ENCODE measurements at regions not wholly inside any gene's neighbourhood (a gene's known extent, or its start where the extent isn't known, plus 50 kb on each side); places are given as distances from the start of the nearest gene placed in this dataset.

GRCh38 chr12:69061574-69061973, 128.6 kb upstream of the CPM start:
- no peak for TF ChIP-seq CTCF (IDR thresholded peaks at IDR 0.05; ENCODE audit: low read depth, low read length)
- H3K4me3 ChIP-seq (ENCODE audit: low read depth, low read length), result no peak overlapping the region

DNA sequence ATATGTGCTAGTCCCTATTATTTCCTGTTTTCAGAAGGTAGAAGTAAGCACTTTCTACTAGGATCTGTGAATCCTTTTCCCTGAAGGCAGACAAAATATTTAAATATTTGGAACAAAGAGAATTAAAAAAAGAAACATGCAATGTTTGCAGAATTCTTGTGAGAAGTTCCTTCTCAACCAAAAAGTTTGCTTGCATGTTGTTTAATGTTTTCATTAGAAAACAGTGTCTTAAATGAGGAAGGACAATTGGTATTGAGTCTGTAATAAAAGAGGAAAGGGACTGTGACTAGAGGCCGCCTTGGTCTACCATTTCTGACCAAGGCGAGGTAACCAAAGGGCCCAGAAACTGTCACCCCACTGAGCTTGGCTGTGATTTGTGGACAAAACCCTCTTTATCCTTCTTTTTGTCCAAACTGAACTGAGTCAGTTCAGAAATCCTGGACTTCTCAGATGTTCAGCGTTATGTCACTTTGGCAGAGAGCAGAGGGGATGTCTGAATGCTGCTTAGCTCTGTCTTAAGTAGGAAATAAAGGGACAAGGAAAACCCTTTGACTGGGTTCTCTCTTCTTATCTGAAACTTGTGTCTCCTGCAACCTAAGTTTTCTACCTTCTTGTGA, 129.8 kb upstream of the CPM start:
- TF ChIP-seq CTCF (IDR thresholded peaks at IDR 0.05; ENCODE audit: low read depth, low read length), result no peak
- H3K4me3 ChIP-seq (ENCODE audit: low read depth, low read length), result no peak overlapping the region

- no peak for TF ChIP-seq CTCF (IDR thresholded peaks at IDR 0.05; ENCODE audit: low read depth, low read length)
- H3K4me3 ChIP-seq (ENCODE audit: low read depth, low read length), result no peak overlapping the region
Measured at GRCh38 chr12:69064734-69065443, 131.9 kb upstream of the CPM start.

GRCh38 chr12:69065775-69066174, 132.8 kb upstream of the CPM start:
- TF ChIP-seq CTCF (IDR thresholded peaks at IDR 0.05; ENCODE audit: low read depth, low read length), result no peak
- H3K4me3 ChIP-seq (ENCODE audit: low read depth, low read length), result no peak overlapping the region

DNA sequence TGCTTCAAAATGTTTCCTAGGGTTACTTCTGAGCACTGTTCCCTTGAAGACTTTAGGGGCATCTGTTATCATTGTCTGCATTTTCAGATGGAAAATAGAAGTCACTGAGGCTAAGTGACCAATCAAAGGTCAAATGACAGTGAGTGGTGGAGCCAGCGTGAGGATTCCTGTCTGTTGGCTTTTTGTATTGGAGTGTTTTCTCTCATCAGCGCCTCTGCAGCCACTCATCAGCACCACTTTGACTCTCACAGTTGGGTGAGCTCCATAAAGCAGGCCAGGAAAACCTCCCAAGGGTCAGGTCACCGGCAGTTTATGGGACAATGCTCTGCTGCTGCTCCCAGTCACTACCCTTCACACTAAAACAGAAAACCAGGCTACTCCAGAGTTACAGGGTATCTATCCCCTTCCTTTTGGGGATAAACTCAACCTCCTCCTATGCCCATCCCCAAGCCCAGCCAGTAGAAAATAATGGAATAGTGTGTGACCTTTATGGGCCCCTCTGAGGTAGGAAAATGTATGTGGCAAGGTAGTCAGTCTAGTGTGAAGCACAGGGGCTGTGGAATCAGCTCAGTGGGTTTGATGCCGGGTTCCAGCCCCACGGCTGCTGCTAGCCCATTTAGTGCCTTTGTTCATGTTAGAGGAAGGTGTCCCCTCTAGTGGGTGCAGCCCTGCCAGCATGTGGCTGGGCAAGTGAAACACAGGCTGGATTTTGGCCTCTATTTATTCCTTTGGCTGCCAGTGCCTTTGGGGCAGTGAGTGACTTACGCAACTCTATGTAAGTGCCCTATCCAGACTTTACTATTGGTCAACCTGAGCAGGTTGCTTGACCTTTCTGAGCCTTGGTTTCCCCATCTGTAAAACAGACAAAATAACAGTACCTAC, 133.8 kb upstream of the CPM start:
- no peak overlapping the region for H3K4me3 ChIP-seq (ENCODE audit: low read depth, low read length)
- no peak for TF ChIP-seq CTCF (IDR thresholded peaks at IDR 0.05; ENCODE audit: low read depth, low read length)

DNA sequence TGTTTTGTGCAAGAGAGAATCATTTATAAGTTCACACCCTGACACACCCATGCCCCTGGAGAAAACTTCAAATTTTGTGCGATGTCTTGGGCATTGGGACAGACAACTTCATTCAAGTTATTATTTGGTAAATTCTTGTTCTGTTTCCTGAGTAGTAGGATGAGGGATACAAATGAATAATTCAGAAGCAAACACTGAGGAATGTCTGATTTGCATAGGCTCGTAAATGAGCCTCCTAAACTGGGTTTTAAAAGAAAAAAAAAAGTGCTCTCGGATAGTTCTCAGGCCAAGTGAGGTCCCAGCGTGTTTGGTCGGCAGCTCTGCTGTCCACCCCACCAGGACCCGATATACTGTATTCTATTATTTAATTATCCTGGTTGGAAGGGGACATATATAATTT, 134.7 kb upstream of the CPM start:
- TF ChIP-seq CTCF (IDR thresholded peaks at IDR 0.05; ENCODE audit: low read depth, low read length), result no peak

DNA sequence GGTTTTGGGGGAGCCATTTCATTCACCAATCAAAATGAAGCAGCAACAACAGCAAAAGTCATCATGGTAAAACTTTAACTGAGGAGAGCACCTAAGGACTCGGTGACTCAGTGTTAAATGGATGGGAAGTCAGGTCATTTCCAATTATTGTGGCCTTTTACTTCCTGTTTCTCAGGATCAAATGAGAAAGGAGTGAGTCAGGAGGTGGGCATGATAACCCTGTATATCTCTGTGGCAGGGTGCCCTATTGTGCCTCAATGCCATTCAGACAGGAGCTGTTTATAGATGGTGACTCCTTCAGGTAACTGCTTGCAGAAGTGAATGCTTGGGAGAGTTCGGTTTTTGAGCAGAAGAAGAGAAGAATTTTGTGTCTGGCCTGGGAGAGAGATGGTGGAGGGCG, 135.5 kb upstream of the CPM start:
- no peak overlapping the region for H3K4me3 ChIP-seq (ENCODE audit: low read depth, low read length)
- TF ChIP-seq CTCF (IDR thresholded peaks at IDR 0.05; ENCODE audit: low read depth, low read length), result no peak

More for the DNA sequence above, 134.7 kb upstream of the CPM start:
- H3K4me3 ChIP-seq (ENCODE audit: low read depth, low read length), result no peak overlapping the region
